ENCODE measurements at regions not wholly inside any gene's neighbourhood (a gene's known extent, or its start where the extent isn't known, plus 50 kb on each side); places are given as distances from the start of the nearest gene placed in this dataset.

- no peak overlapping the region for H3K27ac ChIP-seq
- DNase-seq (ENCODE audit: low spot score) = no peak
- ChIA-PET CTCF (no interaction called here), POLR2A (ENCODE audit: low non-redundant PET) (no interaction called here)
- TF ChIP-seq, protein P1, sequence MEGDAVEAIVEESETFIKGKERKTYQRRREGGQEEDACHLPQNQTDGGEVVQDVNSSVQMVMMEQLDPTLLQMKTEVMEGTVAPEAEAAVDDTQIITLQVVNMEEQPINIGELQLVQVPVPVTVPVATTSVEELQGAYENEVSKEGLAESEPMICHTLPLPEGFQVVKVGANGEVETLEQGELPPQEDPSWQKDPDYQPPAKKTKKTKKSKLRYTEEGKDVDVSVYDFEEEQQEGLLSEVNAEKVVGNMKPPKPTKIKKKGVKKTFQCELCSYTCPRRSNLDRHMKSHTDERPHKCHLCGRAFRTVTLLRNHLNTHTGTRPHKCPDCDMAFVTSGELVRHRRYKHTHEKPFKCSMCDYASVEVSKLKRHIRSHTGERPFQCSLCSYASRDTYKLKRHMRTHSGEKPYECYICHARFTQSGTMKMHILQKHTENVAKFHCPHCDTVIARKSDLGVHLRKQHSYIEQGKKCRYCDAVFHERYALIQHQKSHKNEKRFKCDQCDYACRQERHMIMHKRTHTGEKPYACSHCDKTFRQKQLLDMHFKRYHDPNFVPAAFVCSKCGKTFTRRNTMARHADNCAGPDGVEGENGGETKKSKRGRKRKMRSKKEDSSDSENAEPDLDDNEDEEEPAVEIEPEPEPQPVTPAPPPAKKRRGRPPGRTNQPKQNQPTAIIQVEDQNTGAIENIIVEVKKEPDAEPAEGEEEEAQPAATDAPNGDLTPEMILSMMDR (conservative IDR thresholded peaks at IDR 0.05; ENCODE audit: low read depth) = no peak
Observed at GRCh38 chr1:218836264-218836663, 337.4 kb upstream of the LYPLAL1 start.

GRCh38 chr1:218837051-218837450 is 336.6 kb upstream of the LYPLAL1 start:
- H3K27ac ChIP-seq = no peak overlapping the region
- TF ChIP-seq, protein P1 (conservative IDR thresholded peaks at IDR 0.05; ENCODE audit: low read depth) = no peak
- POLR2A ChIA-PET (ENCODE audit: low non-redundant PET) = no interaction called here
- CTCF ChIA-PET = no interaction called here
- no peak for DNase-seq (ENCODE audit: low spot score)

DNA sequence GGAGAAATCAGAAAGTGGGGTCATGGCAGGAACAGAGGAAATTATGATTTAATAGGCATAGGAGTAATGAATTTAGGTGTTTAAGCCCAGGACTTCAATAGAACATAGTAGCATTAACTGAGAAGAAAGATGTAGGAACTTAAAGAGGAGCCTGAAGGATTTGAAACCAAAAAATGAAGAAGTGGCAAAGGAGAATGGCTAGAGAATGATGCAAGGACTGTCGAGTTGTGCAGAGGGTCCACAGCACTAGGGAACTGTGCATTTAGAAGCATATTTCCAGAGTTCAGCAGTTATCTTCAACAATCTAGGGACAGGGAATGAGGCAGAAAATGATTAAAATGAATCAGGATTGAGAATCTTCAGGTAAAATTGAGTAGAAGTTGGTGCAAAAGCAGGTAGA is 328.1 kb upstream of the LYPLAL1 start:
- ChIA-PET CTCF (no interaction called here), POLR2A (ENCODE audit: low non-redundant PET) (no interaction called here)
- no peak overlapping the region for H3K27ac ChIP-seq
- DNase-seq (ENCODE audit: low spot score) = no peak
- TF ChIP-seq, protein P1 (conservative IDR thresholded peaks at IDR 0.05; ENCODE audit: low read depth) = no peak

DNA sequence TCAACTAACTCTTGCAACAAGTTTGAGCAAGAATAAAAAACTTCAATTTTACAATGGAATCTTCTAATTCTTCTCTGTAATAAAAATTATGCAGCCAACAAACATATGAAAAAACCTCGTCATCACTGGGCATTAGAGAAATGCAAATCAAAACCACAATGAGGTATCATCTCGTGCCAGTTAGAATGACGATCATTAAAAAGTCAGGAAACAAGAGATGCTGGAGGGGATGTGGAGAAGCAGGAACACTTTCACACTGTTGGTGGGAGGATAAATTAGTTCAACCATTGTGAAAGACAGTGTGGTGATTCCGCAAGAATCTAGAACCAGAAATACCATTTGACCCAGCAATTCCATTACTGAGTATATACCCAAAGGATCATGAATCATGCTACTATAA is 327.5 kb upstream of the LYPLAL1 start:
- TF ChIP-seq, protein P1 (conservative IDR thresholded peaks at IDR 0.05; ENCODE audit: low read depth) = no peak

GRCh38 chr1:218847089-218847768 is 326.4 kb upstream of the LYPLAL1 start:
- CTCF ChIA-PET = no interaction called here
- TF ChIP-seq, protein P1 (conservative IDR thresholded peaks at IDR 0.05; ENCODE audit: low read depth) = no peak

More for the DNA sequence above, 327.5 kb upstream of the LYPLAL1 start:
- ChIA-PET CTCF (interaction anchor here (0.6 kb wide), 1 partner anchor 163 kb away, joined by 3 read pairs; no protein-coding TSS in a partner anchor), POLR2A (ENCODE audit: low non-redundant PET) (no interaction called here)
- DNase-seq (ENCODE audit: low spot score) = no peak
- H3K27ac ChIP-seq = no peak overlapping the region

GRCh38 chr1:218848009-218848408 is 325.7 kb upstream of the LYPLAL1 start:
- DNase-seq (ENCODE audit: low spot score) = no peak
- TF ChIP-seq, protein P1 (conservative IDR thresholded peaks at IDR 0.05; ENCODE audit: low read depth) = no peak
- H3K27ac ChIP-seq = no peak overlapping the region
- ChIA-PET CTCF (no interaction called here), POLR2A (ENCODE audit: low non-redundant PET) (no interaction called here)

More at GRCh38 chr1:218847089-218847768, 326.4 kb upstream of the LYPLAL1 start:
- POLR2A ChIA-PET (ENCODE audit: low non-redundant PET) = no interaction called here
- no peak overlapping the region for H3K27ac ChIP-seq
- DNase-seq (ENCODE audit: low spot score) = no peak
